Pulmonary artery endothelial cell (primary cell): ENCODE measurements at regions not wholly inside any gene's neighbourhood (a gene's known extent, or its start where the extent isn't known, plus 50 kb on each side); places are given as distances from the start of the nearest gene placed in this dataset.

ENCODE experiments used
- DNase-seq: peaks from one replicate; pipeline ENCODE4 v3.0.0-alpha.2; 2011; ENCODE audit warnings: low read depth, low spot score

DNA sequence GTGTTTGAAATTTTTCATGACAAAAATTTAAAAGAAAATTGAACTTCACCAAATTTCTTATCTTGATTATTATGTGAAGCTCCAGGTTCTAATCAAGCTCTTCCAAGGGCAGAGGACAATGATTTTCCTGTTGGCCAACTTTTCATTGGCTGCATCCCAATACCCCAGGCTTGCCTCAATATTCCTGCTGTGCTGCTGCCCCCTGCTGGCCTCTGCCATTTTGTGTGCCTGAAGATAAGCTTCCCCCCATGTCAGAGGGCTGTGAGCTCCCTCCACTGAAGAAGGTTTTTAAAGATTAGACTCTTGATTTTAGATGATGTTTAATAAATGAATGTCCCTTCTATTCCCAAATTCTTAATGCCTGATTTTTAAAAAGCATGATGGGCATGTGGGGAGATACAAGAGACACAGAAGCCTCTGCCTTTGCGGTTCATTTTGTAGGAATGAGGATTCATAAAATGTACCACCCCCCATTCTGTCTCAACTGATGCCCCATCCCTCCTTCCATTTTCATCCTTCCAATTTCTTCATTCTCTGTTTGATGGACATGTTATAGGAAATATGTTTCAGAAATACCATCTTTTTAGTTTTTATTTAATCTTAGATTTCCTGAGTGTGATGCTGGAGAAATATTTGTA lies 76.7 kb upstream of the RGS6 start:
- peak; percentile 36 for DNase-seq

DNA sequence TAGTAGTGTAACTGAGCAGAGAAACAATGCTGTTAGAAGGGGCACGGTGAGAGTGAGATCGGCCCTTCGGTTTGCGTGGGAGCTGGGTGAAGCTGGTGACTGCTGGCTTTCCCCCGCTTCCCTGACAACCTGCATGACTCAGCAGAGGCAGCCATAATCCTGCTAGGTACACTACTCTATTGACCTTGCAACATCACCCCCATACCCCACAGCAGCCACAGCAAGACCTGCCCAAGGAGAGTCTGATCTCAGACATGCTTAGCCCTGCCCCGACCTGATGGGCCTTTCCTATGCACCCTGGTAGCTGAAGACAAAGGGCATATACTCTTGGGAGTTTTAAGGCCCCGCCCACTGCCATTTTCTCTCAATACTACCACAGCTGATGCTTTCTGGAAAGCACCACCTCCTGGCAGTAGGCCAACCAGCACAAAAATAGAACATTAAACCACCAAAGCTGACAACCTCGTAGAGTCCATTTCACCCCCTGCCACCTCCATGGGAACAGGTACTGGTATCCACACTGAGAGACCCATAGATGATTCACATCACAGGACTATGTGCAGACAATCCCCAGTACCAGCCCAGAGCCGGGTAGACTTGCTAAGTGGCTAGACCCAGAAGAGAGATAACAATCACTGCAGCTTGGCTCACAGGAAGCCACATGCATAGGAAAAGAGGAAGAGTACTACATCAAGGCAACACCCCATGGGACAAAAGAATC lies 75.9 kb upstream of the RGS6 start:
- DNase-seq = no peak

DNA sequence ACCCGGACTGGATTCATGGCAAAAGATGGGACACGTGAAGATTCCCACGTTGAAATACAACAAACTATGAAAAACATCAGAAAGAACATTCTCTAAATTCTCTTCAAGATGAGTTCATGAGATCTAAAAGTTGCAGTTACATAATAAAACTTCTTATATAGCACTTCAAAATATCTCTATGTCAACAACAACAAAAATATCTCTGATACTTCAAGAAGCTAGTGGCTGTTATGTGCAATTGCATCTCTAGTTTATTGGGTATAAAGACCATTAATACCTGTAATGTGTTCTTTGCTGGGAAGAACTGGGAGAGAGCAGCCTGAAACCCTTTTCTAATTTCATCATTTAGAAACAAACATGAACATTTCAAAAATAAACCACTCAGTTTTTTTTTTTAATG lies 69.2 kb upstream of the RGS6 start:
- DNase-seq = no peak

DNA sequence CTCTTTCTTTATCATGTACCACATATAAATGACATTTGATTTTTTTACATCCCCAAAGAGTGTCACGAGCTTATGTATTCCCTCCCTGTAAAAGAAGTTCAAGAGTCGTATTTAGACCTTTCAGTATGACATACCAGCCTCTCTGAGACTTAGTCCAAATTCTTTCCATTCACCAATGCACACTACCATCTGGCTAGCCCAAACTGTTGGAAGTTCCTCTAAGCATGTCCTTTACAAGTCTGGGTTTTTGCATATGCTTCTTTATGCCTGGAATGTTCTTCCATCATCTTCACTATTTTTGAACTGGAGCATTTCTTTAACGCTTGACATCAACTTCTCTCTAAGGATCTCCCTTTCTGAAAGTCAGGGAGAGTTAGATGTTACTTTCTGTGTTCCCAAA lies 68.5 kb upstream of the RGS6 start:
- no peak for DNase-seq
